NCI-H1436 (cell line): ENCODE measurements at regions not wholly inside any gene's neighbourhood (a gene's known extent, or its start where the extent isn't known, plus 50 kb on each side); places are given as distances from the start of the nearest gene placed in this dataset.

Experiments used
- DNase-seq: peaks from one replicate; lab custom pipeline; 2025; lab: John Stamatoyannopoulos, UW

GRCh38 chr11:70764356-70764905 lies 366.1 kb downstream of the CTTN start:
- DNase-seq = no peak

DNA sequence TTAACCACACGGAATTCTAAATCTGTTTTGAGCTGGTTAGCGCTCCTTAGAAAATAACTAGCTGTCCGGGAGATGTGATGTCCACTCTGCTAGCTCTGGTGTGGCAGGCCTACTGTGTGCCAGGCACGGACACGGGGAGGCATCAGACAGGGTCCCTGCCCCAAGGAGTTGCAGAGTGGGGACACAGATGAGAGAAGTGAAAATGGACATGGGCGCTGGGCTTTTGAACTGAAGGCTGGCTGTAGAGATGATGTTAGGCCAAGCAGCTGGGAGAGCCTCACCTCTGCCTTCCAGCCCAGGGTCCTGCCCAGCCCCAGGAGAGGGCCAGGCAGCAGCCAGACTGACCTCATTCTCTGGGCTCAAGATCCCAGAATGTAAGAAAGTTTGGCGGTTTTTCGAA lies 368.6 kb downstream of the CTTN start:
- DNase-seq = no peak

GRCh38 chr11:70768346-70769095 lies 370.2 kb downstream of the CTTN start:
- no peak for DNase-seq

DNA sequence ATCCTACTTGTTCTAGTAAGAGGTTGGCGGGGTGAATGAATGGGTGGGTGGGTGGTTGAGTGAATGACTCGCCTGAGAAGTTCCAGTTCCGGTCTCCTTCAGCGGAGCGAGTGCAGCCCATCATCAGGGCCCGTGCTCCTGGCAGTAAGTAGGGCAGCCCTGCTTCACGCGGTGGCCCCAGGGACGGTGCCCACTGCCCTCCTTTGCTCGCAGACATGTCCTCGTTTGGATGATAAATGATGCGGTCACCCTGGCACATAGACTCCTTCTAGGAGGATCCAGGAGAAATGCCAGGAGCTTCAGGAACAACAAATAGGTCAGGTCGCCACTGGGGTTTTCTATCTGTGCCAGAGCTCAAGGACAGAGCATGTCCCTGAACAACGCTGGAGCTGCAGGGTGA lies 370.8 kb downstream of the CTTN start:
- DNase-seq = no peak

GRCh38 chr11:70769521-70769920 lies 371.2 kb downstream of the CTTN start:
- DNase-seq = no peak

- DNase-seq = no peak
Observed at GRCh38 chr11:70771099-70771885, 373.0 kb downstream of the CTTN start.

DNA sequence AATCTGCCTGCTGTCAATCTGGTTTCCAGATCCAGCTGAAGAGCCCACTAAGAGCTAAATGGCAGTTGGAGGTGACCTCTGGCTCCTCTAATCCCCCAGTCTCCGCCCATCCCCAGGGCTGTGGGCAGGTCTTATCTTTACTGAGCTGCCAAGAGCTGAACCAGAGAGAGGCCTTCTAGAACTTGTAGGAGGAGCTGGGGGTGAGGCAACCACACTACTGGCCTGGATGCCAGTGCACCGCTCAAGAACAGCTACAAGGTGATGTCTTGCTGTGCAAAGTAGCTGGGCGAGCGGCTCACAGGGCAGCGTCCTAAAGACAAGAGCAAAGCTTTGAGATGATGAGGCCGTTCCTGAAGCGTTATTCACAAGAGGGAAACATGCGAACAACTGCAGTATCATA lies 374.6 kb downstream of the CTTN start:
- no peak for DNase-seq

- DNase-seq = no peak
Observed at GRCh38 chr11:70775386-70776075, 377.2 kb downstream of the CTTN start.

- no peak for DNase-seq
Observed at GRCh38 chr11:70776914-70777532, 378.7 kb downstream of the CTTN start.

DNA sequence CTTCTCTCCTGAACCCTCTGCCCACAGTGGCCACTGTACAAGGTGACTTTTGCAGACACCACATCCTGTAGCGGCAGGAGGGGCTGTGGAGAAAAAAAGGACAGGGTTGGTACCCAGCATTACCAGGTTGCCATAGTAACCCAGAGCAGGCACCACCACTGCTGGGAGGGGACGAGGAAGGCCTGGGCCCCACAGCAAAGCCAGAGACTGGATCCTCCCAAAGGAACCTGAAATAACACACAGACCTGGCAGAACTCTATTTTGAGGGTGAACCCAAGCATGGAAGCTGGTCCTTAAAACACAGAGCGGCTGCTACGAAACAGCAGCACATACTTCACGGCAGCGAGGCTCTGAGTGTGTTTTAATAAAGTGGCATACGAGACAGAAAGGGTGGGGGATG lies 380.6 kb downstream of the CTTN start:
- DNase-seq = no peak

DNA sequence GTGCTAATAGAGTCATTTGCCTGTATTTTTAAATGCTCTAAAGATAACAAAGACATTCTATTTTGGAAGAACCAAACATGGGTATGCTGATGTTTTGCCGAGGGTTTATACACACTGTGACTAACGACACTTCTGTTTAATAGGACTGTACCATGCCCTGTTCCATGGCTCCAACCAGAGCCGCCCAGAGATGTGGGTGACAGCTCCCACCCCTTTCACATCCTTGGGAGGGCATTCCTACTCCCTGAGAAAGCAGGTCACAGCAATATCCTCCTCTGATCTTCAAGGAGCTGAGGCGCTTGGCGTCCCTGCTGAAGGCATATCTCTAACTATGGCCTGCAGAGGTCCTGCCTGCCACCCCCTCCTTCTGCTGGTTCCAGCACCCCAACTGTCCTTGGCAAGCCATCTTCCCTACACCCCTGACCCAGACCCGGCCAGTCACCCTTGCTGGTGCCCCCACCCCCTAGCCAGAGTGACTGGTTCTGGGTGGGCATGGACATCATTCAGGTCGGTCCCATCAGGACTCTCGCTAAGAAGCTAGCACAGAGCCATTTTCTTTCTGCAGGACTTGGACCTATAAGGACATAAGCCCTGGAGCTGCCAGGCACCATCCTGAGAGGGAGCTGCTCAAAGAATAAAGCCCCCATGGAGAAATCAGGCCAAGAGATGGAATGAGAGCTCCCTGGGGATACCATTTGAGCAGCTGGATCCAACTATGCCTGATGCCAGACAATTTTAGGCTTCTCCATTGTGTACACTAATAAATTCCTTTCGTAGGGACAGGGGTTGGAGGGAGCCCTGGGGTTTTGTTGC lies 381.3 kb downstream of the CTTN start:
- DNase-seq = no peak

- DNase-seq = no peak
Observed at GRCh38 chr11:70780246-70780535, 381.9 kb downstream of the CTTN start.

DNA sequence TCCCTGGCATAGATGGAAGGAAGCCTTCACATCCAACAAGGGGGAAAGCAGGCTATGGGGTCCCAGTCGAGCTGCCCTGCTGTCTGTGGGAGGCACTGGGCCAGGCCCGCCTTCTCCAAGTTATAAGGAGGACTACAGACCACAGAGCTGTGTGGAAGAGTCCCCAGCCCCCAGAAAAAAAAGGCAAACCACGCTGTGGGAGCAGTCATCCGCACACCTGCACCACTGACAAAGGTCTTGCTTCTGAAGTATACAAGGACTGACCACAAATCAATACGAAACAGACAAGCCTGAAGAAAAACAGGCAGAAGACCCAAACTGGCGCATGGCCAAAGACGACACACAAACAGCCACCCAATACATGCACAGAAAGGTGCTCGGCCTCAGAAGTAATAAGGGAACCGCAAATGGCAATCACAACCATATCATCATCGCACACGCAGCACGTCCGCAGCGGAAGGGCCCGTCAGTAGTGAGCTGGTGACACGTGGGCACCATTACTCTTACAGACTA lies 384.1 kb downstream of the CTTN start:
- DNase-seq = no peak

- no peak for DNase-seq
Observed at GRCh38 chr11:70783356-70783755, 385.0 kb downstream of the CTTN start.

DNA sequence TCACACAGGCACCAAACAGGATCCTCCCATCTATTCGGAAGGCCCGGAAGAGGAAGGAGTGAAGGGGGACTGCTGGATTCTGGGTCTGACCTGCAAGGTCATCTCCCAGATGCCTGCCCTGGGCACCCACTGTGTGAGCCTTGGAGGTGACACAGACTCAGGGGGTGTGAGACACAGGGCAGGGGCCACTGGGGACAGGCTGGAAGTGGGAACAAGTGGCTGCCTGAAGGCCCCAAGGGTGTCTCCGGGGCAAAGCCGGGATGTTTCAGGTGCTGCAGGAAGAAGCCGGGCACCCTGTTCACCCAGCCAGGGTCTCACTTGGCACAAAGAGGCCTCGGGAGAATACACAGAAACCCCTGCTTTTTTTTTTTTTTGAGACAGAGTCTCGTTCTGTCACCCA lies 385.5 kb downstream of the CTTN start:
- no peak for DNase-seq

- DNase-seq = no peak
Observed at GRCh38 chr11:70785372-70785771, 387.0 kb downstream of the CTTN start.

- no peak for DNase-seq
Observed at GRCh38 chr11:70786021-70786665, 387.8 kb downstream of the CTTN start.

DNA sequence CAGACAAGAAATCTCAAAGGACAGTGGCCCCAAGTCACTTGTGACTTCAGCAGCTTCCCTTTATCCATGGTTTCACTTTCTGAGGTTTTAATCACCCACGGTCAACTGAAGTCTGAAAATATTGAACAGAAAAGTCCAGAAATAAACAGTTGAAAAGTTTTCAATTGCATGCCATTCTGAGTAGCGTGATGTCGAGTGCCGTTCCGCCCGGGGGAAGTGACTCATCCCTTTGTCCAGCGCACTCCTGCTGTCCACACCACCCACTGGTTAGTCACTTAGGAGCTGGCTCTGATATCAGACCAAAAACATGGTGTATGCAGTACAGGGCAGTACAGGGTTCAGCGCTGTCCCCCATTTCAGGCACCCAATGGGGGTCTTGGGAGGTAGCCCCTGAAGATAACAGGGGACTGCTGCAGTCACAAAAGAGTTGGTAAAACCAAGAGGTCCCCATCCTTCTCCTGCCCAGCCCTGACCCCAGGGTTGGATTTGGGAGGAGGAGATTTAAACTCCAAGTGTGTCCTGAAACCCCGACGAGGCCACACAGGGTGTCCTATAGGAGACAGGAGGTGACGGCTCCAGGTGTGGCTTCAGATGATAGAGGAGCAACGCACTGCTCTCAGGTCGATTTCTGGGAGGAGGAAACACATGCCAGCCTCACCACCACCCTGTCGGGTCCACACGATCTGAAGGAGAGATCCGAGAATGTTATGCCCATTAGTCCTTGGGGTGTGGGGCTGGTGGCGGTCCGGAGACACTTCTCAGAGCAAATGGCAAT lies 390.1 kb downstream of the CTTN start:
- no peak for DNase-seq

DNA sequence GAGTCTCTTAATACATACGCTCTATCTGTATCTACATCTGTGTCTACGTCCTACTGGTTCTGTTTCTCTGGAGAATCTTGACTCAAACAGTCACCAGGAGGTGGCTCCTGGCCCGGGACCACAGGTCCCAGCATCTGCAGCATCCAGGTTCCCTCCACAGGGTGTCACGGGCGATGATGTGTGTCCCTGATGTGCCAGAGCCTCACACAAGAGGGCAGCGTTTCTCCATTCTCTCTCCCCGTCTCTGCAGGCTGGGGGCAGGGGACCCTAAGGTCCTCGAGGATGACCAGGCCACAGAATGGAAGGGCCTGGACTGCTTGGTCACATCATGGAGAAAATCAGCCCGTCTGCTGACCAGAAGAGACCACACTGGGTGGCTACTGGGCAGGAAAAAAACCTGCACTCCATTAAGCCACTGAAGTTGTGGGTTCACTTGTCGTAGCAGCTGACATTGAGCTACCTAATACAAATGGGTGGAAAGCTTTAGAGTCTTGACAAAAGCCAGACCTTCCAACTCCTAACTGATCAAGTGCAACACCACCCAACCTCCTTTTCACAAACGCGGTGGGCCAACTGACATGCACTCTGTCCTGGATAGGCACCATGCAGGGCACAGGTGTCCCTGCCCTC lies 392.5 kb downstream of the CTTN start:
- DNase-seq = no peak
